GM18498 (cell line): ENCODE measurements at regions not wholly inside any gene's neighbourhood (a gene's known extent, or its start where the extent isn't known, plus 50 kb on each side); places are given as distances from the start of the nearest gene placed in this dataset.
A peak's percentile ranks its signal among the peaks of the same experiment; 100 is the strongest.

Source experiments
- ATAC-seq: cut with Tn5 transposase; IDR thresholded peaks from one replicate; pipeline ENCODE4 v1.9.1; 2021; ENCODE audit warnings: mild to moderate bottlenecking, moderate library complexity; ENCODE audit not compliant: unreplicated experiment

- ATAC-seq = no peak
Measured at GRCh38 chrY:7465185-7465621, 553.7 kb upstream of the AMELY start.

- no peak for ATAC-seq
Measured at GRCh38 chrY:7464742-7465141, 553.2 kb upstream of the AMELY start.

GRCh38 chrY:7463711-7464110 is 552.2 kb upstream of the AMELY start:
- ATAC-seq = no peak

GRCh38 chrY:7463196-7463595 is 551.6 kb upstream of the AMELY start:
- ATAC-seq = no peak

GRCh38 chrY:7462657-7463056 is 551.1 kb upstream of the AMELY start:
- ATAC-seq = no peak

GRCh38 chrY:7461873-7462525 is 550.4 kb upstream of the AMELY start:
- ATAC-seq = no peak

GRCh38 chrY:7459802-7460201 is 548.2 kb upstream of the AMELY start:
- no peak for ATAC-seq

- ATAC-seq = no peak
Measured at GRCh38 chrY:7458301-7459078, 546.9 kb upstream of the AMELY start.

- no peak for ATAC-seq
Measured at GRCh38 chrY:7457286-7458015, 545.9 kb upstream of the AMELY start.

GRCh38 chrY:7455626-7456025 is 544.1 kb upstream of the AMELY start:
- no peak for ATAC-seq

- ATAC-seq = peak; percentile 90
Measured at GRCh38 chrY:7453336-7453735, 541.8 kb upstream of the AMELY start.

- no peak for ATAC-seq
Measured at GRCh38 chrY:7452246-7452645, 540.7 kb upstream of the AMELY start.

- no peak for ATAC-seq
Measured at GRCh38 chrY:7449860-7450259, 538.3 kb upstream of the AMELY start.

- ATAC-seq = no peak
Measured at GRCh38 chrY:7448687-7449086, 537.1 kb upstream of the AMELY start.

GRCh38 chrY:7447881-7448516 is 536.4 kb upstream of the AMELY start:
- ATAC-seq = no peak

GRCh38 chrY:7444141-7444540 is 532.6 kb upstream of the AMELY start:
- no peak for ATAC-seq

- ATAC-seq = no peak
Measured at GRCh38 chrY:7440796-7441530, 529.4 kb upstream of the AMELY start.

- no peak for ATAC-seq
Measured at GRCh38 chrY:7437086-7437485, 525.5 kb upstream of the AMELY start.

- ATAC-seq = no peak
Measured at GRCh38 chrY:7433817-7434809, 522.6 kb upstream of the AMELY start.
